ENCODE measurements at regions not wholly inside any gene's neighbourhood (a gene's known extent, or its start where the extent isn't known, plus 50 kb on each side); places are given as distances from the start of the nearest gene placed in this dataset.

GRCh38 chr3:110456438-110457138 lies 615.0 kb upstream of the NECTIN3 start:
- Histone ChIP-seq H3K27ac (ENCODE audit: low read depth, low read length, poor library complexity, severe bottlenecking) (no peak overlapping the region), H3K4me3 (ENCODE audit: low read depth, low read length, poor library complexity, severe bottlenecking) (no peak overlapping the region), H3K4me1 (ENCODE audit: insufficient read depth, low read length, poor library complexity, severe bottlenecking) (no peaks in the 10 kb centered on the region), H3K36me3 (ENCODE audit: insufficient read depth, low read length, poor library complexity, severe bottlenecking) (no peaks in the 10 kb centered on the region), H3K9me3 (ENCODE audit: low read depth, low read length, poor library complexity, severe bottlenecking) (no peaks in the 10 kb centered on the region), H3K27me3 (replicated peaks; ENCODE audit: insufficient read depth, low read depth, low read length, poor library complexity) (no peaks in the 10 kb centered on the region)
- DNase-seq (ENCODE audit: low spot score): no peak
- BruUV-seq (replicated peaks): no TSS peak
- ChIA-PET POLR2A (ENCODE audit: low non-redundant PET) (no interaction called here), CTCF (no interaction called here)
- intact Hi-C loops (cut with micrococcal nuclease; ENCODE audit: unreplicated experiment): no loop called here
- TF ChIP-seq, protein P1, sequence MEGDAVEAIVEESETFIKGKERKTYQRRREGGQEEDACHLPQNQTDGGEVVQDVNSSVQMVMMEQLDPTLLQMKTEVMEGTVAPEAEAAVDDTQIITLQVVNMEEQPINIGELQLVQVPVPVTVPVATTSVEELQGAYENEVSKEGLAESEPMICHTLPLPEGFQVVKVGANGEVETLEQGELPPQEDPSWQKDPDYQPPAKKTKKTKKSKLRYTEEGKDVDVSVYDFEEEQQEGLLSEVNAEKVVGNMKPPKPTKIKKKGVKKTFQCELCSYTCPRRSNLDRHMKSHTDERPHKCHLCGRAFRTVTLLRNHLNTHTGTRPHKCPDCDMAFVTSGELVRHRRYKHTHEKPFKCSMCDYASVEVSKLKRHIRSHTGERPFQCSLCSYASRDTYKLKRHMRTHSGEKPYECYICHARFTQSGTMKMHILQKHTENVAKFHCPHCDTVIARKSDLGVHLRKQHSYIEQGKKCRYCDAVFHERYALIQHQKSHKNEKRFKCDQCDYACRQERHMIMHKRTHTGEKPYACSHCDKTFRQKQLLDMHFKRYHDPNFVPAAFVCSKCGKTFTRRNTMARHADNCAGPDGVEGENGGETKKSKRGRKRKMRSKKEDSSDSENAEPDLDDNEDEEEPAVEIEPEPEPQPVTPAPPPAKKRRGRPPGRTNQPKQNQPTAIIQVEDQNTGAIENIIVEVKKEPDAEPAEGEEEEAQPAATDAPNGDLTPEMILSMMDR (conservative IDR thresholded peaks at IDR 0.05; ENCODE audit: low read depth, low read length): no peak
- no peak for TF ChIP-seq EZH2 (IDR thresholded peaks at IDR 0.05; ENCODE audit: borderline replicate concordance, low read depth, low read length, poor library complexity, severe bottlenecking)

GRCh38 chr3:110457508-110457907 lies 614.1 kb upstream of the NECTIN3 start:
- ChIA-PET POLR2A (ENCODE audit: low non-redundant PET) (no interaction called here), CTCF (no interaction called here)
- no peak for TF ChIP-seq EZH2 (IDR thresholded peaks at IDR 0.05; ENCODE audit: borderline replicate concordance, low read depth, low read length, poor library complexity, severe bottlenecking)
- TF ChIP-seq, protein P1 (conservative IDR thresholded peaks at IDR 0.05; ENCODE audit: low read depth, low read length): no peak
- Histone ChIP-seq H3K36me3 (ENCODE audit: insufficient read depth, low read length, poor library complexity, severe bottlenecking) (no peaks in the 10 kb centered on the region), H3K4me3 (ENCODE audit: low read depth, low read length, poor library complexity, severe bottlenecking) (no peak overlapping the region), H3K27me3 (replicated peaks; ENCODE audit: insufficient read depth, low read depth, low read length, poor library complexity) (no peaks in the 10 kb centered on the region), H3K27ac (ENCODE audit: low read depth, low read length, poor library complexity, severe bottlenecking) (no peak overlapping the region), H3K9me3 (ENCODE audit: low read depth, low read length, poor library complexity, severe bottlenecking) (no peaks in the 10 kb centered on the region), H3K4me1 (ENCODE audit: insufficient read depth, low read length, poor library complexity, severe bottlenecking) (no peaks in the 10 kb centered on the region)
- BruUV-seq (replicated peaks): no TSS peak
- intact Hi-C loops (cut with micrococcal nuclease; ENCODE audit: unreplicated experiment): no loop called here
- DNase-seq (ENCODE audit: low spot score): no peak

DNA sequence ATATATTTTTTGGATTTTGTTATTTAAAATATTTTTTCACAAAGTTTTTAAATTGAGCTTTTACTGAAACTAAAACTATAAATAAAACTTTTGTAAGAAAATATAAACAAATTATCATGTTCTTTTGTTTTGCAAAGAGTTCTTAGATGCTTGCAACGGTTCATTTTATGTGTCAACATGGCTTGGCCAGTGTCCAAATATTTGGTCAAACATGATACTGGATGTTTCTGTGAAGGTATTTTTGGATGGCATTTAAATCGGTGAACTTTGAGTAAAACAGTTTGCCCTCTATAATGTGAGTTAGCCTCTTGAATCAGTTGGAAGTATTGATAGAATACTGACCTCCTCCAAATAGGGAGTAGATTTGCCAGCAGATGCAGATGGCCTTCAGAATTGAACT lies 612.6 kb upstream of the NECTIN3 start:
- POLR2A ChIA-PET (ENCODE audit: low non-redundant PET): no interaction called here
- no peaks in the 10 kb centered on the region for H3K4me1 ChIP-seq (ENCODE audit: insufficient read depth, low read length, poor library complexity, severe bottlenecking)
- CTCF ChIA-PET: no interaction called here
- no peak for TF ChIP-seq EZH2 (IDR thresholded peaks at IDR 0.05; ENCODE audit: borderline replicate concordance, low read depth, low read length, poor library complexity, severe bottlenecking)
- TF ChIP-seq, protein P1 (conservative IDR thresholded peaks at IDR 0.05; ENCODE audit: low read depth, low read length): no peak
- no peak overlapping the region for H3K27ac ChIP-seq (ENCODE audit: low read depth, low read length, poor library complexity, severe bottlenecking)
- H3K9me3 ChIP-seq (ENCODE audit: low read depth, low read length, poor library complexity, severe bottlenecking): no peaks in the 10 kb centered on the region
- no peaks in the 10 kb centered on the region for H3K27me3 ChIP-seq (replicated peaks; ENCODE audit: insufficient read depth, low read depth, low read length, poor library complexity)
- BruUV-seq (replicated peaks): no TSS peak
- H3K4me3 ChIP-seq (ENCODE audit: low read depth, low read length, poor library complexity, severe bottlenecking): no peak overlapping the region
- no peaks in the 10 kb centered on the region for H3K36me3 ChIP-seq (ENCODE audit: insufficient read depth, low read length, poor library complexity, severe bottlenecking)
- DNase-seq (ENCODE audit: low spot score): no peak
- intact Hi-C loops (cut with micrococcal nuclease; ENCODE audit: unreplicated experiment): no loop called here

Measured in A673 (cell line).